ENCODE measurements at regions not wholly inside any gene's neighbourhood (a gene's known extent, or its start where the extent isn't known, plus 50 kb on each side); places are given as distances from the start of the nearest gene placed in this dataset.

GRCh38 chr5:174454890-174455289 lies 269.5 kb upstream of the MSX2 start:
- TF ChIP-seq TOX (CRISPR knock-in tag; IDR thresholded peaks at IDR 0.05; ENCODE audit: borderline replicate concordance) (no peak), ZFP3 (CRISPR knock-in tag; IDR thresholded peaks at IDR 0.05) (no peak), ZC3H10 (CRISPR knock-in tag; IDR thresholded peaks at IDR 0.05) (no peak), ZFP30 (CRISPR knock-in tag; IDR thresholded peaks at IDR 0.05) (no peak), ZNF8 (CRISPR knock-in tag; IDR thresholded peaks at IDR 0.05) (no peak), CSRNP3 (CRISPR knock-in tag; IDR thresholded peaks at IDR 0.05) (no peak), TCF4 (CRISPR knock-in tag; IDR thresholded peaks at IDR 0.05; ENCODE audit: borderline replicate concordance) (no peak), CSDC2 (CRISPR knock-in tag; IDR thresholded peaks at IDR 0.05) (no peak), RARB (CRISPR knock-in tag; IDR thresholded peaks at IDR 0.05) (no peak), ISL1 (CRISPR knock-in tag; IDR thresholded peaks at IDR 0.05) (no peak)

Measured in SK-N-SH treated with all-trans-retinoic acid at 6 μM for 48 hours (cell line).